GM21723 (cell line): ENCODE measurements at regions not wholly inside any gene's neighbourhood (a gene's known extent, or its start where the extent isn't known, plus 50 kb on each side); places are given as distances from the start of the nearest gene placed in this dataset.
A peak's percentile ranks its signal among the peaks of the same experiment; 100 is the strongest.

Experiments
- ATAC-seq: cut with Tn5 transposase; IDR thresholded peaks from one replicate; pipeline ENCODE4 v1.9.1; 2021; ENCODE audit warnings: mild to moderate bottlenecking, moderate library complexity; ENCODE audit not compliant: unreplicated experiment

GRCh38 chr17:72587773-72588511, 467.1 kb downstream of the SOX9 start:
- no peak for ATAC-seq

GRCh38 chr17:72588561-72588960, 467.7 kb downstream of the SOX9 start:
- ATAC-seq = no peak

- ATAC-seq = no peak
Measured at GRCh38 chr17:72588961-72589360, 468.1 kb downstream of the SOX9 start.

- no peak for ATAC-seq
Measured at GRCh38 chr17:72590382-72590781, 469.6 kb downstream of the SOX9 start.

- ATAC-seq = no peak
Measured at GRCh38 chr17:72590882-72591281, 470.1 kb downstream of the SOX9 start.

GRCh38 chr17:72591289-72592241, 470.7 kb downstream of the SOX9 start:
- no peak for ATAC-seq

- peak; percentile 64 for ATAC-seq
Measured at GRCh38 chr17:72592242-72592966, 471.6 kb downstream of the SOX9 start.

- ATAC-seq = no peak
Measured at GRCh38 chr17:72592967-72593325, 472.1 kb downstream of the SOX9 start.

GRCh38 chr17:72594248-72594647, 473.4 kb downstream of the SOX9 start:
- ATAC-seq = no peak
